HG02884 (cell line): ENCODE measurements at regions not wholly inside any gene's neighbourhood (a gene's known extent, or its start where the extent isn't known, plus 50 kb on each side); places are given as distances from the start of the nearest gene placed in this dataset.

Experiments
- ATAC-seq: cut with Tn5 transposase; IDR thresholded peaks from one replicate; pipeline ENCODE4 v1.9.1; 2021; ENCODE audit warnings: mild to moderate bottlenecking, moderate library complexity; ENCODE audit not compliant: unreplicated experiment

GRCh38 chr16:66289986-66290385, 76.5 kb upstream of the CDH5 start:
- no peak for ATAC-seq

DNA sequence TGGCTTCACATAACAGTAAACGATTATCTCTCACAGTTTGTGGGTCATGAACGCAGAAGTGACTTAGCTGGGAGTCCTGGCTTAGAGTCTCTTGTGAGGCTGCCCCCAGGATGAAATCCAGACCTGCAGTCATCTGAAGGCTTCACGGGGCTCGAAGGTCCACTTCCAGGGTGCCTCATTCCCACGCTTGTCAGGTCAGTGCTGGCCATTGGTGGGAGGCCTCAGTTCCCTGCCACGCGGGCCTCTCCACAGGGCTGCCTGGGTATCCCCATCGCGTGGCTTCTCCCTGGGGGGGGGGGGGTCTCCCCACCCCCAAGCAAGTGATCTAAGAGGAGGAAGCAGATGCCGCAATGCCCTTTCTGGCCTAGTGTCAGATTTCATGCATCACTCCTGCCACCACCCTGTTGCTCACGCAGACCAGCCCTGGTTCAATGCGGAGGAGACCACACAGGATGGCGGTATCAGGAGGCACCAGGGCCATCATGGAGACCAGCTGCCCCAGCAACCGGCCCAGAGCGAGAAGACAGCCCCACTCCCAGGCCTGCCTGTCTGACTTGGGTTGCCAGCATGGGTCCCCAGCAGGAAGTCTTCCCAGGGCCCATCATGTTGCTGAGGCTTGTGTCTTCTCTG, 77.3 kb upstream of the CDH5 start:
- ATAC-seq: no peak

GRCh38 chr16:66287926-66288325, 78.6 kb upstream of the CDH5 start:
- no peak for ATAC-seq

GRCh38 chr16:66287416-66287815, 79.1 kb upstream of the CDH5 start:
- ATAC-seq: no peak

DNA sequence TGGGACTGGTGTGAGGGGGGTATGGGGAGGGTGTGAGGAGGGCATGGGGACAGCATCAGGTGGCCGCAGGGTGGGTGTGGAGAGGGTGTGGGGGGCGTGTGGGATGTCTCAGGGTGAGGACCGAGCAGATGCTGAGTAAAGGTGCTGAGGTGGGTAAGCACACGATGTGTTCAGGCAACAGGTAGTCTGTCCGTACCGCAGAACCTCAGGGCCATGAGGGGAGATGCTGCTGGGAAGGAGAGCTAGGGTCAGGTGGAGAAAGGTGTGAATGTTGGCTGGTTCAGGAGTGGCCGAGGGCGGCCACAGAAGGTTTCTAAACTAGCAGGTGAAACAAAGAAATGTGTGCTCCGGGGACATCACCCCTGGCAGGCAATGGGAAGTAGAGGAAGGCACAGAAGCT, 80.0 kb upstream of the CDH5 start:
- ATAC-seq: no peak

GRCh38 chr16:66278604-66279262, 87.8 kb upstream of the CDH5 start:
- ATAC-seq: no peak

- no peak for ATAC-seq
Measured at GRCh38 chr16:66278111-66278531, 88.4 kb upstream of the CDH5 start.

DNA sequence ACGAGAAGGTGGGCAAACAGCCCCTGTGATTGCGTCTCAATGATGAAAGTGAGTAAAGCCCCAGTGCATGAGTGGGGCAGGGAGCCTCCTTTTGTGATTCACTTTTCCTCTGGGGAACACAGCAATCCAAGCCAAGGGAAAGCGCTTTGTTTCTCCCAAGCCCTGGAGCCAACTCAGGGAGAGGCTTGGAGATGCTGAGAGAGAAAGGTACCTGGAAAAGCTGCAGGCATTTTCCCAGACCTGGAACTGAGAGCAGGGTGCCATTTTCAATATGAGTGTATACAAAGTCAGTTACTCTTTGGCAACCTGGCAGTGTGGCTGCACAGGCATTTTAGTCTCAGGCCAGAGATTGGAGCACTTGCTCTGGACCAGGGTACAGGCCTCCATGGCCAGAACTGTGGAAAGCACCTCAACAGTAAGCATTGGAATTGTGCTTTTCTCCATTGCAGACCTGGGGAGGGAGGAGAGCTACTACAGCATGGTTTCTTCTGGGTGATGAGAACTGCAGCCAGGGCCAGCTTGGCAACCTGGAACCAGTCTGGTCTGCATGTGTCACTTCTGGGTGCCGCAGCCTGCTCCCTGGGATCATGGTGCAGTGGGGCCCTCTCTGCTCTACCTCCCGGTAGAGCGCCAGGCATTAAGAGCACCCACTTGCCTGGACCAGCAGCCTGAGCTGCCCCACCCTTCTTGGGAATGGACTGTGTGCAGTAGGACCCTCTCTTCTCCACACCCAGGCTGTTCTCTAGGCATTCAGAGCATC, 89.0 kb upstream of the CDH5 start:
- ATAC-seq: no peak

DNA sequence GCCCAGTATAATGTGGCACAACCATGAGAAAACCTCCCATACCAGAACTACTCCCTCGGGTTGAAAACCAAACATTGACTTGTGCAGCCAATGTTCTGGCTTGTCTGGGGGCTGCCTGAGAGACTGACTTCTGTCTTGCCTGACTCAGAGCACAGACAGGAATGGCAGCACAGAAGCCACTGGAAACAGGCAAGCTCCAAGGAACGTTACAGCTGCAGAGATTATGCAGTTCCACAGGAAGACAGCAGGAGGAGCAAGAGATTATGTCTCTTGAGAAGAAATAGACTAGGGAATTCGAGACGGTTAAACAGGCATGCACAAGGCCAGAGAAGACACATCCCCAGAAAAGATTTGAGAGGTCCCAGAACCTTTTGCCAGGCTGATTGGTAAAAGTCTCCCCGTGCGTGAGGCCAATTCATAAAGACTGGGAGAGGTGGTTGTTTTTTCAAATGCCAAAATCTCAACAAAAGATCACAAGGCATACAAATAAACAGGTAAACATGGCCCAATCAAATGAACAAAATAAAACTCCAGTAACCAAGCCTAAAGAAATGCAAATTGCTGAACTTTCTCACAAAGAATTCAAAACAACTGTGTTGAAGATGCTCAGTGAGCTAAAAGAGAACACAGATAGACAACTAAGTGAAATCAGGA, 90.6 kb upstream of the CDH5 start:
- ATAC-seq: no peak

- ATAC-seq: no peak
Measured at GRCh38 chr16:66274335-66275110, 92.0 kb upstream of the CDH5 start.

GRCh38 chr16:66273644-66274334, 92.7 kb upstream of the CDH5 start:
- no peak for ATAC-seq

DNA sequence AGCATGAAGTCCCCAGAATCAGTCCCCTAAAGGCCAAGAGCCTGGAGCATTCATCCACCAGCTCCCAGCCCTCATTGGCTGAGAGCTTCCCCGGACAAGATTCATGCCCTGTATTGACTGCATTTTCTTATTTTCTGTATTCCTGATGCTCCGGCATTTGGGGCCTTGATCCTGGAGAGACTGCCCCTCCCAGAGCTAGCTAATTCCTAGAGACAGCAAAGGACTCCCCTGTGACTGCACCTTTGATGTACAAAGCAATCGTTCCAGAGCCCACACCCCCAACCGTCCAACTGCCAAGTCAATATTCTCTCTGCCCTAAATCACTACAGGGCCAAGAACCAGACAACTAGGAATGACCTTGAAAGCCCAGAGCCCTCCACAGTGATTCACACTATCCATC, 93.4 kb upstream of the CDH5 start:
- no peak for ATAC-seq

DNA sequence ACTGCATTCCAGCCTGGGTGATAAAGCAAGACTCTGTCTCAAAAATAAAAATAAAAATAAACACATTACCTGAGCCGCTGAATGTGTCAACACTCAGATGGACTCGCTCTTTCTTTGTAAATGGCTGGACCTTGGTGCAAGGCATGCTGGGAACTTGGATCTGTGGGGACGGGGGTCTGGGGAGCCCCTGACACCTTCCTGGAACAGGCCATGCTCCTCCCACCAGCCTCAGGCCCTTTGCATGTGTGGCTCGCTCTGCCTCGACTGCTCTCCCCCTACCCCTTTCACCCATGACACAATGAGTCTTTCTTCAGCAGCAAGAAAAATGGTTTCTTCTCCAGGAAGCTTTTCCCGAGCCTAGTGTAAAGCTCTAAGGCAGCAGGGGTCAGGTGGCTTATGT, 94.0 kb upstream of the CDH5 start:
- no peak for ATAC-seq

- ATAC-seq: no peak
Measured at GRCh38 chr16:66271074-66272060, 95.1 kb upstream of the CDH5 start.

- ATAC-seq: peak; percentile 58
Measured at GRCh38 chr16:66270333-66270927, 96.1 kb upstream of the CDH5 start.

GRCh38 chr16:66269617-66270332, 96.7 kb upstream of the CDH5 start:
- ATAC-seq: no peak

DNA sequence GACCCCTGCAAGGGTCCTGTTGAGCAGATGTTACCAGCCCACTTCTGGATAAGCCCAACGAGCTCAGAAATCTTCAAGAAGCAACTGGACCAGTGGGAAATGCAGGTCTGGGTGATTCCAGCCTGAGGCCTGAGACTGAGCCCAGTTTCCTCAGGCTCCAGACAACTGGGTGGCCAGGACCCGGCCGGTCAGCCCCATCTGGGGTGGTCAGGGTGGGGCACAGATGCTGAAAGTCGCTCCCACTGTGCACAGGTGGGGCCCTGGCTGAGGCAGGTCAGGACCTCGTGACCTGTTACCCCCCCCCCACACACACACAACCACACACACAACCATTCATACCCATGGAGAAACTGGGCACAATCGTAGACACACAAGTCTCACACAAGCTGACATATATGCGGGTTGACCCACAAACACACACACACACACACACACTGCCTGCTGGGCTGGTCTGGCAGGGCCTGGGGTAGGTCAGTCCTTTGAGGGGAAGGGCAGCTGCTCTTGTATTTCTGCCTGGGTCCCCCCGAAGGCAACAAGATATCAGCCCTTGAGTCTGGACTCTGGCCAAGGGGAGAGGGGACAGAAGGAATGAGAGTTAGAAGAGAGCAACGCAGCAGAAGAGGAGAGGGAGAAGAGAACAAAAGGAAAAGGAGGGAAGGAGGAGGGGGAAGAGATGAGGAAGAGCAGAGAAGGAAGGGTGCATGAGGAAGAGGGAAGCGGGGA, 99.0 kb upstream of the CDH5 start:
- ATAC-seq: no peak
